Loucy (cell line): ENCODE measurements at regions not wholly inside any gene's neighbourhood (a gene's known extent, or its start where the extent isn't known, plus 50 kb on each side); places are given as distances from the start of the nearest gene placed in this dataset.

Experiments
- H2AFZ ChIP-seq: fragments of 200-600 bp; sonication (generic); 2 replicates; pipeline ENCODE4 v1.6.0; 2016; ENCODE audit warnings: antibody characterized with exemption, mild to moderate bottlenecking, low read length, moderate library complexity
- H3F3A ChIP-seq: fragments of 200-600 bp; 2 replicates; pipeline ENCODE4 v1.6.0; 2016; ENCODE audit warnings: antibody characterized with exemption, low read depth, mild to moderate bottlenecking
- H3K27me3 ChIP-seq: fragments of 200-600 bp; sonication (generic); 2 replicates; pipeline ENCODE4 v1.6.1; 2014; ENCODE audit warnings: low read length, mild to moderate bottlenecking; ENCODE audit not compliant: insufficient read depth, poor library complexity, severe bottlenecking
- H3K36me3 ChIP-seq: fragments of 200-600 bp; sonication (generic); 2 replicates; pipeline ENCODE4 v1.6.1; 2016; ENCODE audit warnings: low read length; ENCODE audit not compliant: insufficient read depth
- H3K4me1 ChIP-seq: fragments of 200-600 bp; sonication (generic); 2 replicates; pipeline ENCODE4 v1.5.1; 2014; ENCODE audit warnings: low read length, mild to moderate bottlenecking; ENCODE audit not compliant: insufficient read depth, poor library complexity, severe bottlenecking
- H3K4me2 ChIP-seq: fragments of 200-600 bp; sonication (generic); 2 replicates; pipeline ENCODE4 v1.6.0; 2014; ENCODE audit warnings: antibody characterized with exemption, low read length, low read depth, mild to moderate bottlenecking; ENCODE audit not compliant: poor library complexity, severe bottlenecking
- H3K4me3 ChIP-seq: fragments of 200-600 bp; sonication (generic); 2 replicates; pipeline ENCODE4 v1.5.1; 2014; ENCODE audit warnings: low read length, mild to moderate bottlenecking, mixed read lengths; ENCODE audit not compliant: poor library complexity, severe bottlenecking
- H3K79me2 ChIP-seq: fragments of 200-600 bp; sonication (generic); 2 replicates; pipeline ENCODE4 v1.6.1; 2014; ENCODE audit warnings: low read length; ENCODE audit not compliant: insufficient read depth
- H3K9ac ChIP-seq: fragments of 200-600 bp; sonication (generic); 2 replicates; pipeline ENCODE4 v1.6.0; 2014; ENCODE audit warnings: mild to moderate bottlenecking, low read depth, low read length, moderate library complexity; ENCODE audit not compliant: poor library complexity, severe bottlenecking
- H3K9me2 ChIP-seq: fragments of 200-600 bp; sonication (generic); replicated peaks from 2 replicates; pipeline ENCODE4 v1.6.1; 2016; ENCODE audit warnings: low read depth, low read length, mixed read lengths
- H3K9me3 ChIP-seq: fragments of 200-600 bp; sonication (generic); 2 replicates; pipeline ENCODE4 v1.6.1; 2014; ENCODE audit warnings: mild to moderate bottlenecking, antibody characterized with exemption, low read length, low read depth; ENCODE audit not compliant: insufficient read depth
- H4K20me1 ChIP-seq: fragments of 200-600 bp; sonication (generic); 2 replicates; pipeline ENCODE4 v1.6.0; 2014; ENCODE audit warnings: antibody characterized with exemption, low read length, mild to moderate bottlenecking; ENCODE audit not compliant: insufficient read depth, poor library complexity, severe bottlenecking
- EZH2phosphoT487 ChIP-seq: fragments of 200-600 bp; IDR thresholded peaks from 2 replicates; pipeline ENCODE4 v1.6.1; 2018; ENCODE audit warnings: antibody characterized with exemption, mild to moderate bottlenecking, moderate library complexity, borderline replicate concordance
- TF ChIP-seq, protein P1 (sequence below): fragments of 200-600 bp; sonication (generic); conservative IDR thresholded peaks from 2 replicates; pipeline ENCODE4 v1.5.1; 2014; ENCODE audit warnings: mild to moderate bottlenecking, antibody characterized with exemption, low read length

DNA sequence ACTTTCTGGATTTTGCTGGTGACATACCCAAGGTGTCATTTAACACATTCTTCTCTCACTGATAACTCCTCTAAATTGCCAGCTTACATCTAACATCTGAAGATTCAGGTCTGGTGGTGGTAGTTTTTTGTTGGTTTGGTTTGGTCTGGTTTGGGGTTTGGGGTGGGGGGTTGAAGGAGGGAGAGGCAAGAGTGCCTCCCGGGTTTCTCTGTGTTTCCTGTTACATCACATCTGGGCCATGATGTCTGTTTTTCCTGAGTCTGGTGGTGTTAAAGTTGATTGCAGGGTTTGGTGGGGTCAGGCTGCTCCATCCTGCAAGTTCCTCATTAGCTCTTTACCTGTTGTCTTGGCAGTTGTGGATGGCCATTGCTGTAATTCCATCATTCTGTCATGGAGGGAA, 155.8 kb upstream of the UBL3 start:
- no peak for TF ChIP-seq EZH2phosphoT487
- TF ChIP-seq, protein P1, sequence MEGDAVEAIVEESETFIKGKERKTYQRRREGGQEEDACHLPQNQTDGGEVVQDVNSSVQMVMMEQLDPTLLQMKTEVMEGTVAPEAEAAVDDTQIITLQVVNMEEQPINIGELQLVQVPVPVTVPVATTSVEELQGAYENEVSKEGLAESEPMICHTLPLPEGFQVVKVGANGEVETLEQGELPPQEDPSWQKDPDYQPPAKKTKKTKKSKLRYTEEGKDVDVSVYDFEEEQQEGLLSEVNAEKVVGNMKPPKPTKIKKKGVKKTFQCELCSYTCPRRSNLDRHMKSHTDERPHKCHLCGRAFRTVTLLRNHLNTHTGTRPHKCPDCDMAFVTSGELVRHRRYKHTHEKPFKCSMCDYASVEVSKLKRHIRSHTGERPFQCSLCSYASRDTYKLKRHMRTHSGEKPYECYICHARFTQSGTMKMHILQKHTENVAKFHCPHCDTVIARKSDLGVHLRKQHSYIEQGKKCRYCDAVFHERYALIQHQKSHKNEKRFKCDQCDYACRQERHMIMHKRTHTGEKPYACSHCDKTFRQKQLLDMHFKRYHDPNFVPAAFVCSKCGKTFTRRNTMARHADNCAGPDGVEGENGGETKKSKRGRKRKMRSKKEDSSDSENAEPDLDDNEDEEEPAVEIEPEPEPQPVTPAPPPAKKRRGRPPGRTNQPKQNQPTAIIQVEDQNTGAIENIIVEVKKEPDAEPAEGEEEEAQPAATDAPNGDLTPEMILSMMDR, result no peak
- H3K79me2 ChIP-seq, result no peaks in the 10 kb centered on the region
- H2AFZ ChIP-seq, result peak overlapping the region; percentile 55
- peaks cover 21% of the 10 kb centered on the region for H3K4me1 ChIP-seq
- H3K9me3 ChIP-seq, result no peaks in the 10 kb centered on the region
- H3K4me3 ChIP-seq, result no peak overlapping the region
- no peaks in the 10 kb centered on the region for H3K36me3 ChIP-seq
- H3K27me3 ChIP-seq, result no peaks in the 10 kb centered on the region
- no peaks in the 10 kb centered on the region for H3K9me2 ChIP-seq
- no peak overlapping the region for H3K9ac ChIP-seq
- no peak overlapping the region for H3K4me2 ChIP-seq
- H4K20me1 ChIP-seq, result no peaks in the 10 kb centered on the region
- no peaks in the 10 kb centered on the region for H3F3A ChIP-seq

DNA sequence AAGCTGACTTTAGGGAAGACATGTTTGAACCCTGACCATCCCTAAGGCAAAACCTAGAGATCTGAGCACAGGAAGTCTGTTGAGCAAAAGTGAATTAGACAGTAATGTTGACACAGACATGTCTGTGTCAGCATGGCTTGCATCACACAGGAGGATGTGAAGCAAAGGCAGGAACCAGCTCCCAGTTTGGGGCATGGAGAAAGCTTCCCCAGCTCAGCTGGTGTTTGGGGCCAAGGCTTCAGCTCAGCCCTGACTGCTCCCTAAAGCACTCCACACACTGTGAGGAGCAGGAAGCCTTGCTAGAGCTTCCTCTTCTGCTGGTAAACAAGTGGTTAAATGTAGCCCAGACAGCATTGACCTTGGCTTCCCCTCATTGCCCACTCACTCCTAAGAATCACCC, 153.8 kb upstream of the UBL3 start:
- Histone ChIP-seq H3K9me3 (no peaks in the 10 kb centered on the region), H3K4me2 (no peak overlapping the region), H3K9me2 (no peaks in the 10 kb centered on the region), H3K36me3 (no peaks in the 10 kb centered on the region), H3K9ac (no peak overlapping the region), H3K4me1 (peaks cover 21% of the 10 kb centered on the region), H3K27me3 (no peaks in the 10 kb centered on the region), H3K79me2 (no peaks in the 10 kb centered on the region), H4K20me1 (no peaks in the 10 kb centered on the region), H2AFZ (peak overlapping the region; percentile 57; the same call in 1 of the 2 replicates), H3F3A (no peaks in the 10 kb centered on the region), H3K4me3 (no peak overlapping the region)
- TF ChIP-seq EZH2phosphoT487, result no peak
- TF ChIP-seq, protein P1, result no peak

DNA sequence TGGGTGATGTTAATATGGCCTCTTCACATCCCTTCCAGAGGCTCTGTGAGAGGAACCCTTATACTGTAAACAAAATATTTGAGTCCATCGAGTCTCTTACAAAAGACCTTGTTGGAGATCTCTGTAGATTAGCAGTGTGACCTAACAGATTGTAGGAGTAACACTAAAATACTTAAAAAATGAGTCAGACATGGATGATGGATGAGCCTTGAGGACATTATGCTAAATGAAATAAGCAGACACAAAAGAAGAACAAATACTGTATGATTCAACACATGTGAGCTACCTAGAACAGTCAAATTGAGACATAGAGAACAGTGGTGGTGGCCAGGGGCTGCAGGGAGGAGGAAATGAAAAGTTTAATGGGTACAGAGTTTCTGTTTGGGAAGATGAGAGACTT, 152.2 kb upstream of the UBL3 start:
- no peak overlapping the region for H3K4me2 ChIP-seq

More for the DNA sequence above, 152.2 kb upstream of the UBL3 start:
- no peaks in the 10 kb centered on the region for H3K27me3 ChIP-seq
- no peaks in the 10 kb centered on the region for H3K36me3 ChIP-seq
- no peaks in the 10 kb centered on the region for H3F3A ChIP-seq
- no peaks in the 10 kb centered on the region for H4K20me1 ChIP-seq
- TF ChIP-seq, protein P1, result no peak
- TF ChIP-seq EZH2phosphoT487, result no peak
- H3K9ac ChIP-seq, result no peak overlapping the region
- no peak overlapping the region for H2AFZ ChIP-seq
- no peaks in the 10 kb centered on the region for H3K79me2 ChIP-seq
- no peaks in the 10 kb centered on the region for H3K9me2 ChIP-seq
- H3K4me3 ChIP-seq, result no peak overlapping the region
- H3K4me1 ChIP-seq, result peaks cover 21% of the 10 kb centered on the region
- no peaks in the 10 kb centered on the region for H3K9me3 ChIP-seq
